ENCODE measurements at regions not wholly inside any gene's neighbourhood (a gene's known extent, or its start where the extent isn't known, plus 50 kb on each side); places are given as distances from the start of the nearest gene placed in this dataset.
"Not testable (repeated sequence)": the region's sequence is repeated elsewhere in the genome, so short reads cannot be mapped to it uniquely, and the experiment has no call there.

DNA sequence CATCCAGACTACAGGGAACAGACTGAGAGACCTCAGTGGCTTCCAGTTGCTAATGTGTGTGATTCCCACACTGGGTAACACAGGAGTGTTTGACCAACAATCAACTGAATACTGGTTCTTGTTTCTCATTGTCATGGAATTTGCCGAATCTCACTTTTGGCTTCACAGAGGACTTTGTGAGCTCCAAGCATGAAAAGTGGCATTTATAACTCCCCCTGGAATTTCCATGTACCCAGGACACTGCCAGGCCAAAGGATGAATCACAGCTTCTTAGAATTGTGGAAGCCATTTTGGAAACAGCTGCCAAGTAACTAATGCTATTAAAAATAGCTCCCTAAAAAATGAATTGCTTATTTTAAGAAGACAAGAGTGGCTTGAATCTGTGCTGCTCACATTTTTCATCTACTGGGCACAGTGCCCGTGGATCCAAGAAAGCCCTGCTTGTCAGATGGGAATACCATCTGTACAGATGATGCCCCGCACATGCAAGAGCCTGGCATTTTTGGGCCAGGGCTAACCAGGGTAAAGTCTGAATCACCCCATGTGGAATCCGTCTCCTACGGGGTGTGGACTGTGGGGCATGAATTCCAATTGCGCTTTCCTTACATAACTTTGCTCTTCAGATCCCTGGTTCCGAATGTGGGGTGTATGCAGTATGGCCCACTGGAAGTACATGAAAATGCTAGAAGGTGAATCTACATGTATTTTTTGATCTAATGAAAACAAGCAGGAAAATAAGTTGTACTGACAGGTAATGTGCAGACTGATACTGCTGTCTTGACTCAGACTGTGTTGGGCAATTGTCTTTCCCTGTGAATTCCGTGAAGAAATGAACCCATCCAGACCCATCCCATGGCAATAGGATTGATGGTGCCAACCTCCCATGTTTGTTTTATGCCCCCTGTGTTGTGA, 487.3 kb downstream of the SIPA1L2 start:
- no peaks in the 10 kb centered on the region for H3K9me3 ChIP-seq (ENCODE audit: low read length)
- no peaks in the 10 kb centered on the region for H3K9me2 ChIP-seq (replicated peaks; ENCODE audit: low read length)
- H3K4me1 ChIP-seq (ENCODE audit: insufficient read depth, low read length): peaks cover 9% of the 10 kb centered on the region; the same call in 1 of the 2 replicates
- H3K79me2 ChIP-seq (ENCODE audit: low read length): no peaks in the 10 kb centered on the region
- H2AFZ ChIP-seq (ENCODE audit: low read length): peak overlapping the region; percentile 40
- intact Hi-C loops (cut with micrococcal nuclease): no loop called here
- ATAC-seq (peak; percentile 63), DNase-seq (peak; percentile 71)
- H3K4me3 ChIP-seq (ENCODE audit: low read length): no peak overlapping the region
- no peak overlapping the region for H3K9ac ChIP-seq (ENCODE audit: low read length)
- no peaks in the 10 kb centered on the region for H3K36me3 ChIP-seq (ENCODE audit: low read depth, low read length)
- no peaks in the 10 kb centered on the region for H4K20me1 ChIP-seq (ENCODE audit: low read length)
- TF ChIP-seq EZH2 (IDR thresholded peaks at IDR 0.05; ENCODE audit: low read length, unreplicated experiment) (no peak), EZH2phosphoT487 (IDR thresholded peaks at IDR 0.05; ENCODE audit: borderline replicate concordance, low read length) (no peak)
- TF ChIP-seq, protein P1, sequence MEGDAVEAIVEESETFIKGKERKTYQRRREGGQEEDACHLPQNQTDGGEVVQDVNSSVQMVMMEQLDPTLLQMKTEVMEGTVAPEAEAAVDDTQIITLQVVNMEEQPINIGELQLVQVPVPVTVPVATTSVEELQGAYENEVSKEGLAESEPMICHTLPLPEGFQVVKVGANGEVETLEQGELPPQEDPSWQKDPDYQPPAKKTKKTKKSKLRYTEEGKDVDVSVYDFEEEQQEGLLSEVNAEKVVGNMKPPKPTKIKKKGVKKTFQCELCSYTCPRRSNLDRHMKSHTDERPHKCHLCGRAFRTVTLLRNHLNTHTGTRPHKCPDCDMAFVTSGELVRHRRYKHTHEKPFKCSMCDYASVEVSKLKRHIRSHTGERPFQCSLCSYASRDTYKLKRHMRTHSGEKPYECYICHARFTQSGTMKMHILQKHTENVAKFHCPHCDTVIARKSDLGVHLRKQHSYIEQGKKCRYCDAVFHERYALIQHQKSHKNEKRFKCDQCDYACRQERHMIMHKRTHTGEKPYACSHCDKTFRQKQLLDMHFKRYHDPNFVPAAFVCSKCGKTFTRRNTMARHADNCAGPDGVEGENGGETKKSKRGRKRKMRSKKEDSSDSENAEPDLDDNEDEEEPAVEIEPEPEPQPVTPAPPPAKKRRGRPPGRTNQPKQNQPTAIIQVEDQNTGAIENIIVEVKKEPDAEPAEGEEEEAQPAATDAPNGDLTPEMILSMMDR (conservative IDR thresholded peaks at IDR 0.05; ENCODE audit: low read depth, low read length): no peak
- peak overlapping the region; percentile 37 for H3K27ac ChIP-seq (ENCODE audit: low read length)
- no peaks in the 10 kb centered on the region for H3K27me3 ChIP-seq (ENCODE audit: low read length)
- CTCF ChIA-PET: interaction anchor here (0.5 kb wide), 1 partner anchor 809 kb away, joined by 3 read pairs; no protein-coding TSS in a partner anchor
- no TSS peak for BruUV-seq (replicated peaks)
- H3F3A ChIP-seq (ENCODE audit: low read length, unreplicated experiment): no peaks in the 10 kb centered on the region
- POLR2A ChIA-PET (ENCODE audit: unreplicated experiment): interaction anchor here (0.6 kb wide), 1 partner anchor 27 kb away, joined by 4 read pairs; no protein-coding TSS in a partner anchor
- H3K4me2 ChIP-seq (ENCODE audit: low read length): no peak overlapping the region

DNA sequence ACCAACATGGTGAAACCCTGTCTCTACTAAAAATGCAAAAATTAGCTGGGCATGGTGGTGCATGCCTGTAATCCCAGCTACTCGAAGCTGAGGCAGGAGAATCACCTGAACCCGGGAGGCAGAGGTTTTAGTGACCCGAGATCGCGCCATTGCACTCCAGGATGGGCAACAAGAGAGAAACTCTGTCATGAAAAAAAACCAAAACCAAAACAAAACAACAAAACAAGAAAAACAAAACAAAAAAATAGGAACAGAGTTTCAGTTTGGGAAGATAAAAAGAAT, 488.8 kb downstream of the SIPA1L2 start:
- POLR2A ChIA-PET (ENCODE audit: unreplicated experiment); H3K27me3 ChIP-seq (ENCODE audit: low read length); H3K9me3 ChIP-seq (ENCODE audit: low read length); H4K20me1 ChIP-seq (ENCODE audit: low read length); H3K27ac ChIP-seq (ENCODE audit: low read length); H3K36me3 ChIP-seq (ENCODE audit: low read depth, low read length); BruUV-seq (replicated peaks); H3K9me2 ChIP-seq (replicated peaks; ENCODE audit: low read length); H3F3A ChIP-seq (ENCODE audit: low read length, unreplicated experiment); H3K4me1 ChIP-seq (ENCODE audit: insufficient read depth, low read length); CTCF ChIA-PET; H3K9ac ChIP-seq (ENCODE audit: low read length); H2AFZ ChIP-seq (ENCODE audit: low read length); H3K4me2 ChIP-seq (ENCODE audit: low read length); intact Hi-C loops (cut with micrococcal nuclease); H3K4me3 ChIP-seq (ENCODE audit: low read length); H3K79me2 ChIP-seq (ENCODE audit: low read length); DNase-seq; ATAC-seq: not testable (repeated sequence)

GRCh38 chr1:232140419-232141166, 489.3 kb downstream of the SIPA1L2 start:
- BruUV-seq (replicated peaks): no TSS peak
- intact Hi-C loops (cut with micrococcal nuclease): no loop called here
- no peak for ATAC-seq
- ChIA-PET CTCF (no interaction called here), POLR2A (ENCODE audit: unreplicated experiment) (no interaction called here)
- Histone ChIP-seq H3K27ac (ENCODE audit: low read length) (no peak overlapping the region), H2AFZ (ENCODE audit: low read length) (no peak overlapping the region), H3K9ac (ENCODE audit: low read length) (no peak overlapping the region), H3K36me3 (ENCODE audit: low read depth, low read length) (no peaks in the 10 kb centered on the region), H3K27me3 (ENCODE audit: low read length) (no peaks in the 10 kb centered on the region), H3K9me3 (ENCODE audit: low read length) (no peaks in the 10 kb centered on the region), H3K79me2 (ENCODE audit: low read length) (no peaks in the 10 kb centered on the region), H3K4me3 (ENCODE audit: low read length) (no peak overlapping the region), H3K4me2 (ENCODE audit: low read length) (no peak overlapping the region), H3K9me2 (replicated peaks; ENCODE audit: low read length) (no peaks in the 10 kb centered on the region), H3F3A (ENCODE audit: low read length, unreplicated experiment) (no peaks in the 10 kb centered on the region), H3K4me1 (ENCODE audit: insufficient read depth, low read length) (peaks cover 9% of the 10 kb centered on the region; the same call in 1 of the 2 replicates), H4K20me1 (ENCODE audit: low read length) (no peaks in the 10 kb centered on the region)
- no peak for DNase-seq
- TF ChIP-seq, protein P1 (conservative IDR thresholded peaks at IDR 0.05; ENCODE audit: low read depth, low read length): no peak
- TF ChIP-seq EZH2phosphoT487 (IDR thresholded peaks at IDR 0.05; ENCODE audit: borderline replicate concordance, low read length) (no peak), EZH2 (IDR thresholded peaks at IDR 0.05; ENCODE audit: low read length, unreplicated experiment) (no peak)

All from PC-3 (cell line).